Trophoblast cell (in vitro differentiated cells and primary cell): ENCODE measurements at regions not wholly inside any gene's neighbourhood (a gene's known extent, or its start where the extent isn't known, plus 50 kb on each side); places are given as distances from the start of the nearest gene placed in this dataset.

Experiments used
- DNase-seq, 2 donors: peaks; one replicate each; pipeline ENCODE4 v3.0.0-alpha.2; 2016
- H2AFZ ChIP-seq: 2 replicates; pipeline ENCODE4 v1.6.1; 2013; ENCODE audit warnings: low read length, moderate library complexity, mild to moderate bottlenecking; ENCODE audit not compliant: insufficient read depth, poor library complexity
- H2AK5ac ChIP-seq: 2 replicates; pipeline ENCODE4 v1.6.1; 2013; ENCODE audit warnings: mild to moderate bottlenecking, low read length
- H2BK120ac ChIP-seq: 2 replicates; pipeline ENCODE4 v1.6.1; 2013; ENCODE audit warnings: low read length, mild to moderate bottlenecking, moderate library complexity; ENCODE audit not compliant: insufficient read depth, poor library complexity
- H2BK12ac ChIP-seq: 2 replicates; pipeline ENCODE4 v1.6.1; 2013; ENCODE audit warnings: mild to moderate bottlenecking, low read length, moderate library complexity
- H2BK5ac ChIP-seq: 2 replicates; pipeline ENCODE4 v1.6.1; 2013; ENCODE audit warnings: low read length, low read depth, moderate library complexity, mild to moderate bottlenecking; ENCODE audit not compliant: poor library complexity
- H3K14ac ChIP-seq: 2 replicates; pipeline ENCODE4 v1.6.1; 2013; ENCODE audit warnings: mild to moderate bottlenecking, low read length
- H3K18ac ChIP-seq: 2 replicates; pipeline ENCODE4 v1.6.1; 2013; ENCODE audit warnings: mild to moderate bottlenecking, low read length
- H3K23ac ChIP-seq: 2 replicates; pipeline ENCODE4 v1.6.1; 2013; ENCODE audit warnings: low read length
- H3K27ac ChIP-seq: 2 replicates; pipeline ENCODE4 v1.5.1; 2013; ENCODE audit warnings: low read depth, mild to moderate bottlenecking, inconsistent platforms, low read length, moderate library complexity
- H3K27me3 ChIP-seq: 2 replicates; pipeline ENCODE4 v1.6.1; 2013; ENCODE audit warnings: inconsistent platforms, mild to moderate bottlenecking, low read length, moderate library complexity; ENCODE audit not compliant: insufficient read depth
- H3K36me3 ChIP-seq, 2 experiments: 1 replicate in 1 of 2; 2 replicates in 1 of 2; pipeline ENCODE4 v1.6.1; 2013; ENCODE audit warnings: low read length in 2 of 2, mild to moderate bottlenecking in 2 of 2, moderate library complexity in 1 of 2; ENCODE audit not compliant: insufficient read depth in 2 of 2, control insufficient read depth in 1 of 2
- H3K4ac ChIP-seq: 2 replicates; pipeline ENCODE4 v1.6.1; 2013; ENCODE audit warnings: low read depth, mild to moderate bottlenecking, low read length, moderate library complexity
- H3K4me1 ChIP-seq, 2 experiments: 1 replicate in 1 of 2; 2 replicates in 1 of 2; pipeline ENCODE4 v1.6.1; 2013; ENCODE audit warnings: low read length in 2 of 2, mild to moderate bottlenecking in 2 of 2, moderate library complexity in 1 of 2; ENCODE audit not compliant: insufficient read depth in 2 of 2, control insufficient read depth in 1 of 2
- H3K4me2 ChIP-seq: 2 replicates; pipeline ENCODE4 v1.6.1; 2013; ENCODE audit warnings: inconsistent platforms, mild to moderate bottlenecking, low read length, moderate library complexity
- H3K4me3 ChIP-seq: 2 replicates; pipeline ENCODE4 v1.5.1; 2013; ENCODE audit warnings: mild to moderate bottlenecking, low read depth, low read length, inconsistent platforms
- H3K79me1 ChIP-seq: one replicate; pipeline ENCODE4 v1.6.1; 2013; ENCODE audit warnings: low read length
- H3K79me2 ChIP-seq: 2 replicates; pipeline ENCODE4 v1.6.1; 2013; ENCODE audit warnings: low read length, mild to moderate bottlenecking; ENCODE audit not compliant: control insufficient read depth, insufficient read depth, poor library complexity
- H3K9ac ChIP-seq: 2 replicates; pipeline ENCODE4 v1.6.1; 2013; ENCODE audit warnings: mild to moderate bottlenecking, low read length
- H3K9me3 ChIP-seq: 2 replicates; pipeline ENCODE4 v1.6.1; 2013; ENCODE audit warnings: low read depth, mild to moderate bottlenecking, control low read depth, inconsistent platforms, low read length; ENCODE audit not compliant: insufficient read depth
- H4K12ac ChIP-seq: 2 replicates; pipeline ENCODE4 v1.6.1; 2013; ENCODE audit warnings: low read depth, mild to moderate bottlenecking, low read length, moderate library complexity
- H4K8ac ChIP-seq: 2 replicates; pipeline ENCODE4 v1.6.1; 2013; ENCODE audit warnings: low read depth, mild to moderate bottlenecking, low read length, moderate library complexity
- H4K91ac ChIP-seq: one replicate; pipeline ENCODE4 v1.6.1; 2013; ENCODE audit warnings: low read depth, mild to moderate bottlenecking, low read length, moderate library complexity
- WGBS: extraction: QIAGEN DNeasy Blood & Tissue Kit; methylation state at CpG from one replicate; pipeline ENCODE4 v1.1.7; 2013; ENCODE audit warnings: missing lambda C conversion rate; ENCODE audit not compliant: insufficient read length, insufficient coverage; ENCODE audit errors: extremely low coverage; 5-methylcytosine and 5-hydroxymethylcytosine counted together

- Histone ChIP-seq H3K79me1 (peaks cover 6% of the 10 kb centered on the region), H4K91ac (no peak overlapping the region), H3K79me2 (no peaks in the 10 kb centered on the region), H3K9me3 (no peaks in the 10 kb centered on the region), H3K4ac (no peak overlapping the region), H4K8ac (no peak overlapping the region), H4K12ac (no peak overlapping the region), H3K36me3 (no peaks in the 10 kb centered on the region), H2BK120ac (no peak overlapping the region), H3K27ac (no peak overlapping the region), H3K18ac (no peak overlapping the region), H2BK12ac (no peak overlapping the region), H3K4me1 (peaks cover 5 to 8% of the 10 kb centered on the region in 2 experiments), H3K9ac (no peak overlapping the region), H3K23ac (no peak overlapping the region), H2AFZ (no peak overlapping the region), H3K27me3 (no peaks in the 10 kb centered on the region), H3K4me2 (no peak overlapping the region), H2AK5ac (no peak overlapping the region), H3K4me3 (no peak overlapping the region), H2BK5ac (no peak overlapping the region), H3K14ac (no peak overlapping the region)
- WGBS = no CpG with 5 or more reads among the region's 2 CpGs
- DNase-seq = peak in 1 of 2 donors; percentile 18
Observed at GRCh38 chr5:17381932-17382331, 116.1 kb upstream of the TAF11L2 start.

GRCh38 chr5:17383526-17383925 lies 114.5 kb upstream of the TAF11L2 start:
- Histone ChIP-seq H3K4ac (no peak overlapping the region), H2BK5ac (no peak overlapping the region), H3K23ac (no peak overlapping the region), H3K79me2 (no peaks in the 10 kb centered on the region), H4K12ac (no peak overlapping the region), H2AK5ac (no peak overlapping the region), H3K27me3 (no peaks in the 10 kb centered on the region), H3K4me2 (no peak overlapping the region), H2BK12ac (no peak overlapping the region), H3K18ac (no peak overlapping the region), H3K4me1 (peaks cover 5 to 8% of the 10 kb centered on the region in 2 experiments), H3K14ac (no peak overlapping the region), H3K9me3 (no peaks in the 10 kb centered on the region), H3K79me1 (peaks cover 3% of the 10 kb centered on the region), H3K36me3 (no peaks in the 10 kb centered on the region), H3K9ac (no peak overlapping the region), H3K27ac (no peak overlapping the region), H3K4me3 (no peak overlapping the region), H4K8ac (no peak overlapping the region), H4K91ac (no peak overlapping the region), H2AFZ (no peak overlapping the region), H2BK120ac (no peak overlapping the region)
- WGBS = no CpG with 5 or more reads among the region's 3 CpGs
- DNase-seq = no peak

- Histone ChIP-seq H3K4me1 (peaks cover 5 to 8% of the 10 kb centered on the region in 2 experiments), H3K79me1 (peaks cover 3% of the 10 kb centered on the region), H3K23ac (no peak overlapping the region), H4K8ac (no peak overlapping the region), H3K27ac (no peak overlapping the region), H3K18ac (no peak overlapping the region), H4K91ac (no peak overlapping the region), H3K14ac (no peak overlapping the region), H3K36me3 (no peaks in the 10 kb centered on the region), H2AK5ac (no peak overlapping the region), H2BK12ac (no peak overlapping the region), H3K9me3 (no peaks in the 10 kb centered on the region), H2BK5ac (no peak overlapping the region), H3K4me3 (no peak overlapping the region), H3K4me2 (no peak overlapping the region), H3K79me2 (no peaks in the 10 kb centered on the region), H3K9ac (no peak overlapping the region), H4K12ac (no peak overlapping the region), H2AFZ (no peak overlapping the region), H3K27me3 (no peaks in the 10 kb centered on the region), H2BK120ac (no peak overlapping the region), H3K4ac (no peak overlapping the region)
- no peak for DNase-seq
Observed at GRCh38 chr5:17384181-17384580, 113.8 kb upstream of the TAF11L2 start.

GRCh38 chr5:17388717-17389116 lies 109.3 kb upstream of the TAF11L2 start:
- H3K23ac ChIP-seq = no peak overlapping the region
- H3K36me3 ChIP-seq = no peaks in the 10 kb centered on the region
- H2BK120ac ChIP-seq = no peak overlapping the region
- H3K4me2 ChIP-seq = no peak overlapping the region
- no peak overlapping the region for H3K9ac ChIP-seq
- H4K12ac ChIP-seq = no peak overlapping the region
- H3K4me3 ChIP-seq = no peak overlapping the region
- no peaks in the 10 kb centered on the region for H3K4me1 ChIP-seq
- H3K79me2 ChIP-seq = no peaks in the 10 kb centered on the region
- H3K79me1 ChIP-seq = no peaks in the 10 kb centered on the region
- H2AK5ac ChIP-seq = no peak overlapping the region
- H3K27me3 ChIP-seq = no peaks in the 10 kb centered on the region
- H3K4ac ChIP-seq = no peak overlapping the region
- no peak overlapping the region for H3K18ac ChIP-seq
- H3K27ac ChIP-seq = no peak overlapping the region
- no peak overlapping the region for H4K8ac ChIP-seq
- no peak for DNase-seq
- no CpG with 5 or more reads among the region's 1 CpG for WGBS
- no peak overlapping the region for H2AFZ ChIP-seq
- H3K9me3 ChIP-seq = no peaks in the 10 kb centered on the region
- H4K91ac ChIP-seq = no peak overlapping the region
- no peak overlapping the region for H3K14ac ChIP-seq
- no peak overlapping the region for H2BK5ac ChIP-seq
- H2BK12ac ChIP-seq = no peak overlapping the region
